Progenitor cell of endocrine pancreas (in vitro differentiated cells): ENCODE measurements at regions not wholly inside any gene's neighbourhood (a gene's known extent, or its start where the extent isn't known, plus 50 kb on each side); places are given as distances from the start of the nearest gene placed in this dataset.
A peak's percentile ranks its signal among the peaks of the same experiment; 100 is the strongest.

Experiments
- DNase-seq: peaks from one replicate; pipeline ENCODE4 v3.0.0; 2021; ENCODE audit warnings: low spot score; ENCODE audit not compliant: unreplicated experiment
- H3K27ac Mint-ChIP-seq: 2 replicates; pipeline ENCODE4 v1.8.0; 2021; ENCODE audit warnings: mild to moderate bottlenecking, moderate library complexity, mixed read lengths
- H3K27me3 Mint-ChIP-seq: 2 replicates; pipeline ENCODE4 v1.8.0; 2021; ENCODE audit warnings: mixed read lengths
- H3K36me3 Mint-ChIP-seq: 2 replicates; pipeline ENCODE4 v1.8.0; 2022; ENCODE audit warnings: mixed read lengths; ENCODE audit not compliant: insufficient read depth
- H3K4me1 Mint-ChIP-seq: 2 replicates; pipeline ENCODE4 v1.8.0; 2021; ENCODE audit warnings: low read depth, mixed read lengths
- H3K4me3 Mint-ChIP-seq: 2 replicates; pipeline ENCODE4 v1.8.0; 2021; ENCODE audit warnings: low read depth, mild to moderate bottlenecking, moderate library complexity, mixed read lengths
- H3K9me3 Mint-ChIP-seq: 2 replicates; pipeline ENCODE4 v1.8.0; 2021; ENCODE audit warnings: low read depth, mixed read lengths
- TF ChIP-seq, protein P1 (sequence below): fragments of 200-600 bp; sonication (generic); IDR thresholded peaks from one replicate; pipeline ENCODE4 v1.5.0; 2021; ENCODE audit warnings: antibody characterized with exemption, mild to moderate bottlenecking; ENCODE audit not compliant: unreplicated experiment

- Mint-ChIP-seq H3K27ac (no peak overlapping the region), H3K36me3 (no peaks in the 10 kb centered on the region), H3K4me1 (no peaks in the 10 kb centered on the region), H3K4me3 (no peak overlapping the region), H3K9me3 (peaks cover 9% of the 10 kb centered on the region), H3K27me3 (no peaks in the 10 kb centered on the region)
- TF ChIP-seq, protein P1, sequence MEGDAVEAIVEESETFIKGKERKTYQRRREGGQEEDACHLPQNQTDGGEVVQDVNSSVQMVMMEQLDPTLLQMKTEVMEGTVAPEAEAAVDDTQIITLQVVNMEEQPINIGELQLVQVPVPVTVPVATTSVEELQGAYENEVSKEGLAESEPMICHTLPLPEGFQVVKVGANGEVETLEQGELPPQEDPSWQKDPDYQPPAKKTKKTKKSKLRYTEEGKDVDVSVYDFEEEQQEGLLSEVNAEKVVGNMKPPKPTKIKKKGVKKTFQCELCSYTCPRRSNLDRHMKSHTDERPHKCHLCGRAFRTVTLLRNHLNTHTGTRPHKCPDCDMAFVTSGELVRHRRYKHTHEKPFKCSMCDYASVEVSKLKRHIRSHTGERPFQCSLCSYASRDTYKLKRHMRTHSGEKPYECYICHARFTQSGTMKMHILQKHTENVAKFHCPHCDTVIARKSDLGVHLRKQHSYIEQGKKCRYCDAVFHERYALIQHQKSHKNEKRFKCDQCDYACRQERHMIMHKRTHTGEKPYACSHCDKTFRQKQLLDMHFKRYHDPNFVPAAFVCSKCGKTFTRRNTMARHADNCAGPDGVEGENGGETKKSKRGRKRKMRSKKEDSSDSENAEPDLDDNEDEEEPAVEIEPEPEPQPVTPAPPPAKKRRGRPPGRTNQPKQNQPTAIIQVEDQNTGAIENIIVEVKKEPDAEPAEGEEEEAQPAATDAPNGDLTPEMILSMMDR = no peak
- DNase-seq = no peak
Measured at GRCh38 chr4:143782521-143782920, 82.0 kb upstream of the FREM3 start.

- Mint-ChIP-seq H3K9me3 (no peaks in the 10 kb centered on the region), H3K4me1 (no peaks in the 10 kb centered on the region), H3K27me3 (no peaks in the 10 kb centered on the region), H3K36me3 (no peaks in the 10 kb centered on the region), H3K27ac (peak overlapping the region; percentile 29), H3K4me3 (no peak overlapping the region)
- peak; percentile 15 for DNase-seq
- TF ChIP-seq, protein P1 = peak; percentile 75
Measured at GRCh38 chr4:143773998-143774895, 73.8 kb upstream of the FREM3 start.

DNA sequence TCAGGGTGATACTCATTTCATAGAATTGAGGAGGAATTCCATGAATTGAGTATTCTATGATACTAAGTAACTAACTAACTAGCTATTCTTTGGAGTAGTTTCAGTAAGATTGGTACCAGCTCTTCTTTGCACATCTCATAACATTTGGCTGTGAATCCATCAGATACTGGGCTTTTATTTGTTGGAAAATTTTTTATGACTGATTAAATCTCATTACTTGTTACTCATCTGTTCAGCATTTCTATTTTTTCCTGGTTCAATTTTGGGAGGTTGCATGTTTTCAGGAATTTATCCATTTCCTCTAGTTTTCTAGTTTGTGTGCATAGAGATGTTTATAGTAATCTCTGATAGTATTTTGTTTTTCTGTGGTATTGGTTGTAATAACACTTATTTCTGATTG is 70.8 kb upstream of the FREM3 start:
- H3K27me3 Mint-ChIP-seq = no peaks in the 10 kb centered on the region

GRCh38 chr4:143768007-143768591 is 67.6 kb upstream of the FREM3 start:
- H3K4me3 Mint-ChIP-seq = no peak overlapping the region
- H3K4me1 Mint-ChIP-seq = no peaks in the 10 kb centered on the region
- no peak overlapping the region for H3K27ac Mint-ChIP-seq
- H3K36me3 Mint-ChIP-seq = no peaks in the 10 kb centered on the region
- H3K27me3 Mint-ChIP-seq = no peaks in the 10 kb centered on the region
- DNase-seq = no peak
- no peaks in the 10 kb centered on the region for H3K9me3 Mint-ChIP-seq
- TF ChIP-seq, protein P1 = no peak

More for the DNA sequence above, 70.8 kb upstream of the FREM3 start:
- H3K4me3 Mint-ChIP-seq = no peak overlapping the region
- H3K9me3 Mint-ChIP-seq = no peaks in the 10 kb centered on the region
- no peaks in the 10 kb centered on the region for H3K36me3 Mint-ChIP-seq
- DNase-seq = no peak
- H3K4me1 Mint-ChIP-seq = no peaks in the 10 kb centered on the region
- no peak overlapping the region for H3K27ac Mint-ChIP-seq
- TF ChIP-seq, protein P1 = no peak

GRCh38 chr4:143763587-143763986 is 63.1 kb upstream of the FREM3 start:
- no peaks in the 10 kb centered on the region for H3K36me3 Mint-ChIP-seq

More at GRCh38 chr4:143763587-143763986, 63.1 kb upstream of the FREM3 start:
- DNase-seq = no peak
- Mint-ChIP-seq H3K4me3 (no peak overlapping the region), H3K4me1 (no peaks in the 10 kb centered on the region), H3K27me3 (no peaks in the 10 kb centered on the region), H3K9me3 (no peaks in the 10 kb centered on the region), H3K27ac (no peak overlapping the region)
- TF ChIP-seq, protein P1 = no peak
